ENCODE measurements at regions not wholly inside any gene's neighbourhood (a gene's known extent, or its start where the extent isn't known, plus 50 kb on each side); places are given as distances from the start of the nearest gene placed in this dataset.

DNA sequence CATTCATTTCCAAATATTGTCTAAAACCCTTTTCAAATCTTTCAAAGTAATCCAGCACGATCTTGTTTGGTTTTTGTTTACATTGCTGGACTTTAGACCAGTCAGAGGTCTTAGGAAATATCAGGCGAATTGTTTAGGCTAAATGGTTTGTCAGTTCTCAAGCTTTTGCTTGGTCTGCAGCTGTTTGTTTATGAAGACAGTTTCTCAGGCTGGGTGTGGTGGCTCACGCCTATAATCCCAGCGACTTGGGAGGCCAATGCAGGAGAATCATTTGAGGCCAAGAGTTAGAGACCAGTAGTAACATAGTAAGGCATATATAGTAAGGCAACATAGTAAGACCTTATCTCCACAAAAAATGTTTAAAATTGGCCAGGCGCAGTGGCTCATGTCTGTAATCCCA lies 77.5 kb downstream of the DNTTIP2 start:
- Histone ChIP-seq H3K27ac (no peak overlapping the region), H3K27me3 (no peaks in the 10 kb centered on the region), H3K9me3 (no peaks in the 10 kb centered on the region), H3K4me1 (no peaks in the 10 kb centered on the region), H3K9ac (ENCODE audit: low read depth in 2 of 2, low read length in 2 of 2) (no peak overlapping the region), H3K4me3 (no peak overlapping the region), H3K36me3 (no peaks in the 10 kb centered on the region)
- DNase-seq, result no peak
- intact Hi-C loops (cut with DNase I), result no loop called here
- TF ChIP-seq, protein P1, sequence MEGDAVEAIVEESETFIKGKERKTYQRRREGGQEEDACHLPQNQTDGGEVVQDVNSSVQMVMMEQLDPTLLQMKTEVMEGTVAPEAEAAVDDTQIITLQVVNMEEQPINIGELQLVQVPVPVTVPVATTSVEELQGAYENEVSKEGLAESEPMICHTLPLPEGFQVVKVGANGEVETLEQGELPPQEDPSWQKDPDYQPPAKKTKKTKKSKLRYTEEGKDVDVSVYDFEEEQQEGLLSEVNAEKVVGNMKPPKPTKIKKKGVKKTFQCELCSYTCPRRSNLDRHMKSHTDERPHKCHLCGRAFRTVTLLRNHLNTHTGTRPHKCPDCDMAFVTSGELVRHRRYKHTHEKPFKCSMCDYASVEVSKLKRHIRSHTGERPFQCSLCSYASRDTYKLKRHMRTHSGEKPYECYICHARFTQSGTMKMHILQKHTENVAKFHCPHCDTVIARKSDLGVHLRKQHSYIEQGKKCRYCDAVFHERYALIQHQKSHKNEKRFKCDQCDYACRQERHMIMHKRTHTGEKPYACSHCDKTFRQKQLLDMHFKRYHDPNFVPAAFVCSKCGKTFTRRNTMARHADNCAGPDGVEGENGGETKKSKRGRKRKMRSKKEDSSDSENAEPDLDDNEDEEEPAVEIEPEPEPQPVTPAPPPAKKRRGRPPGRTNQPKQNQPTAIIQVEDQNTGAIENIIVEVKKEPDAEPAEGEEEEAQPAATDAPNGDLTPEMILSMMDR (IDR thresholded peaks at IDR 0.05), result no peak

DNA sequence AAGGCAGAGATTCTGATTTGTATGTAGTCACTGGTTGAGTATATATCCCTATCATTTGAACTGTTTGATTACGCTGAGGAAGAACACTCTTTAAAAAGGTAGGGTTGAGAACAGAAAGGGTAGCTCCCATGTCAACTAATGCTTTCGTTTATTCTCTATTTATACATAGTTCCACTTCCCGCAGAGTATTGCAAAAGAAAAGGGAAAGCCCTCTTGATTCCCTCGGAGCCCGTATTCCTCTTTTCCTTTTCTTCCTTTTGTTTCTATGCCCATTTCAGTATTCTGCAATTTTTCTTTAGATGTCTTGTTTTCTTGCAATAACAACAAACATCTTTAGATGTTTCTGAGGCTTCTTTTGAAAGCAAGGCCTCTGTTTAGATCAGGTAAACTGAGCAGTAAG lies 78.2 kb downstream of the DNTTIP2 start:
- no peak overlapping the region for H3K4me3 ChIP-seq
- H3K36me3 ChIP-seq, result no peaks in the 10 kb centered on the region
- intact Hi-C loops (cut with DNase I), result no loop called here
- TF ChIP-seq, protein P1 (IDR thresholded peaks at IDR 0.05), result no peak
- H3K9me3 ChIP-seq, result no peaks in the 10 kb centered on the region
- DNase-seq, result no peak
- H3K27ac ChIP-seq, result no peak overlapping the region
- no peaks in the 10 kb centered on the region for H3K4me1 ChIP-seq
- H3K9ac ChIP-seq (ENCODE audit: low read depth in 2 of 2, low read length in 2 of 2), result no peak overlapping the region
- H3K27me3 ChIP-seq, result no peaks in the 10 kb centered on the region

DNA sequence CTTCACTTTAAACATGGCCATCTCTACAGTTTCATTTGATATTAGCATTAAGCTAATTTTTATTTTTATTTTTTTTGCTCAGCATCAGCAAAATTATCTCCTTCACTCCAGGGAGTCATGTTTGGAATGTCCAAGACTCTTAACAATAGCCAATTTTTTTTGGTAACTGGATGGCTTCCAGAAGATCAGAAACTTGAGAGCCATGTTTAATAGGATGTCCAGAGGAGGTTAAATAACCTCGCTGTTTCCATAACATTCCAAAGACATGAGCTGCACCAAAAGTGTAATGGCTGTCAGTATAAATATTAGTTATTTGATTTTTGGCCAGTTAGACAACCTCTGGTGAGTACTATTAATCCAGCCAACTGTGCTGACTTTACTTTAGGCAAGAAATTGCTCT lies 80.7 kb downstream of the DNTTIP2 start:
- intact Hi-C loops (cut with DNase I), result no loop called here
- no peak overlapping the region for H3K9ac ChIP-seq (ENCODE audit: low read depth in 2 of 2, low read length in 2 of 2)
- no peaks in the 10 kb centered on the region for H3K36me3 ChIP-seq
- TF ChIP-seq, protein P1 (IDR thresholded peaks at IDR 0.05), result no peak
- no peaks in the 10 kb centered on the region for H3K9me3 ChIP-seq
- no peak overlapping the region for H3K27ac ChIP-seq
- no peak for DNase-seq
- H3K4me1 ChIP-seq, result no peaks in the 10 kb centered on the region
- no peak overlapping the region for H3K4me3 ChIP-seq
- H3K27me3 ChIP-seq, result no peaks in the 10 kb centered on the region

DNA sequence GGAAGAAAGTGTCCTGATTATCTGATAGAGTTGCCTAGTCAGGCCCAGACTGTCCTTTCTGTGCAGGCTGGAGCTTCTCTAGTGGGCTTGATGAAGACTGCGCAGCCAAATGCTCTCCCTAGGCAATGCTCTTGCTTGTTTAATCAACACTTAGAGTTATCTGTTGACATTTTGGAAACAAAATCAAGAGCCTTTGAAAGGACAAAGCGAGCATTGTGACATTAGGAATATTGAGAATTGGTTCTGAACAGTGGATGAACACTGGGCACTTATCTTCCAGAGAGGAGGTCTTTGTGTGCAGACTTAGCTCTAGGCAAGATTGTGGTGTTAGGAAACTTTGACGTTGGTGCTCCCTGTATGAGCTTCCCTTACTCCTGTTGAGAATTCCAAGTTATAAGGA lies 94.5 kb downstream of the DNTTIP2 start:
- H3K27ac ChIP-seq, result no peak overlapping the region
- no peaks in the 10 kb centered on the region for H3K9me3 ChIP-seq
- no peak for DNase-seq
- H3K36me3 ChIP-seq, result no peaks in the 10 kb centered on the region
- intact Hi-C loops (cut with DNase I), result no loop called here
- no peaks in the 10 kb centered on the region for H3K27me3 ChIP-seq
- no peak overlapping the region for H3K4me3 ChIP-seq
- no peak overlapping the region for H3K9ac ChIP-seq (ENCODE audit: low read depth in 2 of 2, low read length in 2 of 2)
- TF ChIP-seq, protein P1 (IDR thresholded peaks at IDR 0.05), result no peak
- H3K4me1 ChIP-seq, result no peaks in the 10 kb centered on the region

DNA sequence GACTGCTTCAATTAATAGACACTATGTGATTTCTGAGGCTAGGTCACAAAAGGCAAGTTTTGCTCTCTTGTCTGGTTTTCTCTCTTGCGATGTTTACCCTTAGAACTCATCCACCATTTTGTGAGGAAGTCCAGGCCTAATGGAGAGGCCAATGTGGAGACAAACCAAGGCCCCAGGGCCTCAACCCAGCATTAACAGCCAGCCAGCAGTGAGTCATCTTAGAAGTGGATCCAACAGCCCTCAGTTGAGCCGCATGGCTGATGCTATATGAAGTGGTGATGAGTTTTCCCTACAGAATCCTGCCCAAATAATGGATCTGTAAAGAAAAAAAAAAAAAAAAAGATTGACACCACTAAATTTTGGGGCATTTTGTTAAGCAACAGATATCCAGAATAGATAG lies 95.1 kb downstream of the DNTTIP2 start:
- Histone ChIP-seq H3K4me3 (no peak overlapping the region), H3K27ac (no peak overlapping the region), H3K4me1 (no peaks in the 10 kb centered on the region), H3K9ac (ENCODE audit: low read depth in 2 of 2, low read length in 2 of 2) (no peak overlapping the region), H3K36me3 (no peaks in the 10 kb centered on the region), H3K27me3 (no peaks in the 10 kb centered on the region), H3K9me3 (no peaks in the 10 kb centered on the region)
- intact Hi-C loops (cut with DNase I), result no loop called here
- TF ChIP-seq, protein P1 (IDR thresholded peaks at IDR 0.05), result no peak
- no peak for DNase-seq
